ENCODE measurements at regions not wholly inside any gene's neighbourhood (a gene's known extent, or its start where the extent isn't known, plus 50 kb on each side); places are given as distances from the start of the nearest gene placed in this dataset.

- WGBS, 5 donors, result 29 to 61% (median 54%) methylated on average over 1 of the region's 1 CpG
- Histone ChIP-seq H3K4me3 (no peak overlapping the region), H3K9me3 (no peaks in the 10 kb centered on the region), H3K27me3 (no peaks in the 10 kb centered on the region), H3K27ac (no peak overlapping the region), H3K36me3 (no peaks in the 10 kb centered on the region), H3K4me1 (peaks cover 0 to 6% (median 4%) of the 10 kb centered on the region in 4 donors)
- no peak for DNase-seq
- TF ChIP-seq EP300 (IDR thresholded peaks at IDR 0.05) (no peak), POLR2AphosphoS5 (IDR thresholded peaks at IDR 0.05) (no peak), POLR2A (IDR thresholded peaks at IDR 0.05) (no peak), CTCF (IDR thresholded peaks at IDR 0.05) (no peak)
- intact Hi-C loops (cut with DNase I; ENCODE audit: low total_unique reads), result no loop called here
These were observed 60.4 kb upstream of the SPPL2A start for GRCh38 chr15:50825946-50826345.

GRCh38 chr15:50824514-50824913 lies 59.0 kb upstream of the SPPL2A start:
- intact Hi-C loops (cut with DNase I; ENCODE audit: low total_unique reads), result no loop called here

GRCh38 chr15:50823281-50823680 lies 57.8 kb upstream of the SPPL2A start:
- H3K36me3 ChIP-seq, result no peaks in the 10 kb centered on the region
- TF ChIP-seq POLR2AphosphoS5 (IDR thresholded peaks at IDR 0.05) (no peak), POLR2A (IDR thresholded peaks at IDR 0.05) (no peak), EP300 (IDR thresholded peaks at IDR 0.05) (no peak), CTCF (IDR thresholded peaks at IDR 0.05) (no peak)
- no peak overlapping the region for H3K4me3 ChIP-seq
- H3K9me3 ChIP-seq, result no peaks in the 10 kb centered on the region
- intact Hi-C loops (cut with DNase I; ENCODE audit: low total_unique reads), result no loop called here
- H3K27ac ChIP-seq, result no peak overlapping the region
- 23 to 40% (median 27%) methylated on average over 3 of the region's 3 CpGs for WGBS, 5 donors
- H3K4me1 ChIP-seq, result peaks cover 0 to under 1% (median 0%) of the 10 kb centered on the region in 4 donors
- H3K27me3 ChIP-seq, result no peaks in the 10 kb centered on the region
- no peak for DNase-seq

More at GRCh38 chr15:50824514-50824913, 59.0 kb upstream of the SPPL2A start:
- H3K9me3 ChIP-seq, result no peaks in the 10 kb centered on the region
- no peak overlapping the region for H3K4me3 ChIP-seq
- H3K4me1 ChIP-seq, result peaks cover 0 to 6% (median 4%) of the 10 kb centered on the region in 4 donors
- no peak overlapping the region for H3K27ac ChIP-seq
- H3K36me3 ChIP-seq, result no peaks in the 10 kb centered on the region
- no peaks in the 10 kb centered on the region for H3K27me3 ChIP-seq
- DNase-seq, result no peak
- TF ChIP-seq CTCF (IDR thresholded peaks at IDR 0.05), result no peak
- no peak for TF ChIP-seq EP300 (IDR thresholded peaks at IDR 0.05)
- TF ChIP-seq POLR2A (IDR thresholded peaks at IDR 0.05), result no peak
- TF ChIP-seq POLR2AphosphoS5 (IDR thresholded peaks at IDR 0.05), result no peak
- 52 to 73% (median 64%) methylated on average over 2 of the region's 2 CpGs for WGBS, 5 donors

GRCh38 chr15:50821476-50821875 lies 56.0 kb upstream of the SPPL2A start:
- 73 to 97% (median 92%) methylated on average over 3 of the region's 3 CpGs for WGBS, 5 donors
- no peaks in the 10 kb centered on the region for H3K9me3 ChIP-seq
- no peak for DNase-seq
- TF ChIP-seq POLR2AphosphoS5 (IDR thresholded peaks at IDR 0.05), result no peak
- TF ChIP-seq CTCF (IDR thresholded peaks at IDR 0.05), result no peak
- TF ChIP-seq EP300 (IDR thresholded peaks at IDR 0.05), result no peak
- no peak for TF ChIP-seq POLR2A (IDR thresholded peaks at IDR 0.05)
- intact Hi-C loops (cut with DNase I; ENCODE audit: low total_unique reads), result no loop called here
- H3K4me1 ChIP-seq, result no peaks in the 10 kb centered on the region
- H3K4me3 ChIP-seq, result no peak overlapping the region
- no peaks in the 10 kb centered on the region for H3K27me3 ChIP-seq
- no peaks in the 10 kb centered on the region for H3K36me3 ChIP-seq
- H3K27ac ChIP-seq, result no peak overlapping the region
